Breast epithelium (tissue), 3 donors: ENCODE measurements at regions not wholly inside any gene's neighbourhood (a gene's known extent, or its start where the extent isn't known, plus 50 kb on each side); places are given as distances from the start of the nearest gene placed in this dataset.

ENCODE experiments used
- POLR2A ChIP-seq: fragments of 450-650 bp; IDR thresholded peaks from one replicate; pipeline ENCODE4 v1.6.1; 2016; ENCODE audit warnings: antibody characterized with exemption, mild to moderate bottlenecking, moderate library complexity
- POLR2AphosphoS5 ChIP-seq, 3 donors: sonication (generic); formaldehyde crosslinking; IDR thresholded peaks; one replicate each; pipeline ENCODE4 v1.6.1; 2017; ENCODE audit warnings: antibody characterized with exemption in 3 of 3
- TF ChIP-seq, protein P1 (sequence below), 3 donors: fragments of 450-650 bp; IDR thresholded peaks; one replicate each; pipeline ENCODE4 v1.5.1; 2016 to 2017; ENCODE audit warnings: antibody characterized with exemption in 3 of 3, mild to moderate bottlenecking in 3 of 3, moderate library complexity in 3 of 3

DNA sequence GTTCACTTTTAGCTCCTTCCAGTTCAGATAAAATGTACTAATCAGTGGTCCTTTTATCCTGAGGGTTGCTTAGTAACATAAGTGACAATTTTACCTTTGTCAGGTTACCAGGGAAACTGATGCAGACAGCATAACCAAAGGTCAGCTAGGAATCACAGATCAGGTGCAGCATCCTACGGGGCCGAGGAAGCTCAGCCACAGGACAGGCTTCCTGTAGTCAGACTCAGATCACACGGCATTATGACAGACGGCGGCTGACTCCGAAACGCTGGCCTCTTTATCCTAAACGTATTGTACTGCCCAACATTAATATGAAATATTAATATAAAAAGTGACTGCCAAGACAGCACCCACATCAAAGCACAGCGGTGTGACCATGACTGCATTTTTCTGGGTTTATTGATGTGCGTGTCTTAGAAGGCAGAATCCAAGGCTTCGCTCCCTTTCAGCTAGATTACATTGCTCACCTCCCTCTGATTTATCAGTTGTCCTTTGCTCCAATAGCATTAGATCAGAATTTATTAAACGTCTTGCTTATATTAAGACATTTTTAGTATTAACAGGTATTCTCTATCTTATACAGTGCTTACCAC, 444.5 kb downstream of the CMPK2 start:
- TF ChIP-seq, protein P1, sequence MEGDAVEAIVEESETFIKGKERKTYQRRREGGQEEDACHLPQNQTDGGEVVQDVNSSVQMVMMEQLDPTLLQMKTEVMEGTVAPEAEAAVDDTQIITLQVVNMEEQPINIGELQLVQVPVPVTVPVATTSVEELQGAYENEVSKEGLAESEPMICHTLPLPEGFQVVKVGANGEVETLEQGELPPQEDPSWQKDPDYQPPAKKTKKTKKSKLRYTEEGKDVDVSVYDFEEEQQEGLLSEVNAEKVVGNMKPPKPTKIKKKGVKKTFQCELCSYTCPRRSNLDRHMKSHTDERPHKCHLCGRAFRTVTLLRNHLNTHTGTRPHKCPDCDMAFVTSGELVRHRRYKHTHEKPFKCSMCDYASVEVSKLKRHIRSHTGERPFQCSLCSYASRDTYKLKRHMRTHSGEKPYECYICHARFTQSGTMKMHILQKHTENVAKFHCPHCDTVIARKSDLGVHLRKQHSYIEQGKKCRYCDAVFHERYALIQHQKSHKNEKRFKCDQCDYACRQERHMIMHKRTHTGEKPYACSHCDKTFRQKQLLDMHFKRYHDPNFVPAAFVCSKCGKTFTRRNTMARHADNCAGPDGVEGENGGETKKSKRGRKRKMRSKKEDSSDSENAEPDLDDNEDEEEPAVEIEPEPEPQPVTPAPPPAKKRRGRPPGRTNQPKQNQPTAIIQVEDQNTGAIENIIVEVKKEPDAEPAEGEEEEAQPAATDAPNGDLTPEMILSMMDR (IDR thresholded peaks at IDR 0.05) = no peak
- TF ChIP-seq POLR2A (no peak), POLR2AphosphoS5 (IDR thresholded peaks at IDR 0.05) (no peak)
